Sigmoid colon (tissue), 3 donors: ENCODE measurements at regions not wholly inside any gene's neighbourhood (a gene's known extent, or its start where the extent isn't known, plus 50 kb on each side); places are given as distances from the start of the nearest gene placed in this dataset.
"Not testable (repeated sequence)": the region's sequence is repeated elsewhere in the genome, so short reads cannot be mapped to it uniquely, and the experiment has no call there.

Source experiments
- POLR2A ChIP-seq, 2 donors: fragments of 450-650 bp; IDR thresholded peaks; one replicate each; pipeline ENCODE4 v1.6.1; 2016; ENCODE audit warnings: antibody characterized with exemption in 2 of 2, mild to moderate bottlenecking in 2 of 2, moderate library complexity in 2 of 2
- TF ChIP-seq, protein P1 (sequence below), 4 experiments: fragments of 450-650 bp in 3 of 4; fragments of 200-600 bp in 1 of 4; IDR thresholded peaks; one replicate each; pipeline ENCODE4 v1.5.1; 2016 to 2019; ENCODE audit warnings: antibody characterized with exemption in 4 of 4, mild to moderate bottlenecking in 3 of 4, moderate library complexity in 2 of 4

DNA sequence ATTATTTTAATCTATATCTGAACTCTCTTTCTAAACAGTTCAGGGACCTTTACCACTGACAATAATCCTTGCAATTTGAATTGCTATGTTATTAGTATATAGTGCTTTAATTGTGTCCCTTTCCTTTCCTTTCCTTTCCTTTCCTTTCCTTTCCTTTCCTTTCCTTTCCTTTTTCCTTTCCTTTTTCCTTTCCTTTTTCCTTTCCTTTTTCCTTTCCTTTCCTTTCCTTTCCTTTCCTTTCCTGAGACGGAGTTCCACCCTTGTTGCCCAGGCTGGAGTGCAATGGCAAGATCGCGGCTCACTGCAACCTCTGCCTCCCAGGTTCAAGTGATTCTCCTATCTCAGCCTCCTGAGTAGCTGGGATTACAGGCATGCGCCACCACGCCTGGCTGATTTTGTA lies 225.1 kb downstream of the CXXC4 start:
- not testable (repeated sequence) for TF ChIP-seq POLR2A (IDR thresholded peaks at IDR 0.05)
- TF ChIP-seq, protein P1, sequence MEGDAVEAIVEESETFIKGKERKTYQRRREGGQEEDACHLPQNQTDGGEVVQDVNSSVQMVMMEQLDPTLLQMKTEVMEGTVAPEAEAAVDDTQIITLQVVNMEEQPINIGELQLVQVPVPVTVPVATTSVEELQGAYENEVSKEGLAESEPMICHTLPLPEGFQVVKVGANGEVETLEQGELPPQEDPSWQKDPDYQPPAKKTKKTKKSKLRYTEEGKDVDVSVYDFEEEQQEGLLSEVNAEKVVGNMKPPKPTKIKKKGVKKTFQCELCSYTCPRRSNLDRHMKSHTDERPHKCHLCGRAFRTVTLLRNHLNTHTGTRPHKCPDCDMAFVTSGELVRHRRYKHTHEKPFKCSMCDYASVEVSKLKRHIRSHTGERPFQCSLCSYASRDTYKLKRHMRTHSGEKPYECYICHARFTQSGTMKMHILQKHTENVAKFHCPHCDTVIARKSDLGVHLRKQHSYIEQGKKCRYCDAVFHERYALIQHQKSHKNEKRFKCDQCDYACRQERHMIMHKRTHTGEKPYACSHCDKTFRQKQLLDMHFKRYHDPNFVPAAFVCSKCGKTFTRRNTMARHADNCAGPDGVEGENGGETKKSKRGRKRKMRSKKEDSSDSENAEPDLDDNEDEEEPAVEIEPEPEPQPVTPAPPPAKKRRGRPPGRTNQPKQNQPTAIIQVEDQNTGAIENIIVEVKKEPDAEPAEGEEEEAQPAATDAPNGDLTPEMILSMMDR (IDR thresholded peaks at IDR 0.05) = not testable (repeated sequence)
